Erythroblast (primary cell): ENCODE measurements at regions not wholly inside any gene's neighbourhood (a gene's known extent, or its start where the extent isn't known, plus 50 kb on each side); places are given as distances from the start of the nearest gene placed in this dataset.

Experiments used
- GATA1 ChIP-seq: IDR thresholded peaks from 2 replicates; pipeline ENCODE4 v1.6.1; 2011; ENCODE audit warnings: low read depth, mild to moderate bottlenecking, control low read depth, low read length, moderate library complexity
- POLR2A ChIP-seq: IDR thresholded peaks from 2 replicates; pipeline ENCODE4 v1.6.1; 2011; ENCODE audit warnings: mild to moderate bottlenecking, low read length

GRCh38 chr16:64047207-64047606 is 1074.7 kb downstream of the CDH11 start:
- TF ChIP-seq POLR2A: no peak
- TF ChIP-seq GATA1: no peak
